ENCODE measurements at regions not wholly inside any gene's neighbourhood (a gene's known extent, or its start where the extent isn't known, plus 50 kb on each side); places are given as distances from the start of the nearest gene placed in this dataset.

GRCh38 chrX:69320116-69320515 lies 154.9 kb upstream of the PJA1 start:
- TF ChIP-seq POLR2AphosphoS5 (IDR thresholded peaks at IDR 0.05) (no peak), CTCF (IDR thresholded peaks at IDR 0.05) (no peak), POLR2A (IDR thresholded peaks at IDR 0.05; ENCODE audit: low read depth) (no peak), EP300 (IDR thresholded peaks at IDR 0.05) (no peak)
- H3K36me3 ChIP-seq, result no peaks in the 10 kb centered on the region
- no peaks in the 10 kb centered on the region for H3K9me3 ChIP-seq
- H3K27me3 ChIP-seq, result peaks cover 0 to 6% (median 0%) of the 10 kb centered on the region in 4 donors
- intact Hi-C loops (cut with DNase I), result no loop called here
- H3K4me3 ChIP-seq, result no peak overlapping the region
- no peaks in the 10 kb centered on the region for H3K4me1 ChIP-seq
- WGBS, result 64% methylated on average over 1 of the region's 1 CpG
- DNase-seq (ENCODE audit: extremely low spot score), result peak; percentile 8
- no peak overlapping the region for H3K27ac ChIP-seq (replicated peaks in 1 of 4)

GRCh38 chrX:69319376-69319775 lies 154.1 kb upstream of the PJA1 start:
- TF ChIP-seq POLR2AphosphoS5 (IDR thresholded peaks at IDR 0.05) (no peak), POLR2A (IDR thresholded peaks at IDR 0.05; ENCODE audit: low read depth) (no peak), CTCF (IDR thresholded peaks at IDR 0.05) (no peak), EP300 (IDR thresholded peaks at IDR 0.05) (no peak)

GRCh38 chrX:69318651-69319340 lies 153.5 kb upstream of the PJA1 start:
- peak; percentile 31 for DNase-seq (ENCODE audit: extremely low spot score)
- TF ChIP-seq CTCF (IDR thresholded peaks at IDR 0.05) (no peak), POLR2A (IDR thresholded peaks at IDR 0.05; ENCODE audit: low read depth) (no peak), POLR2AphosphoS5 (IDR thresholded peaks at IDR 0.05) (no peak), EP300 (IDR thresholded peaks at IDR 0.05) (no peak)
- intact Hi-C loops (cut with DNase I), result no loop called here

More at GRCh38 chrX:69319376-69319775, 154.1 kb upstream of the PJA1 start:
- Histone ChIP-seq H3K9me3 (no peaks in the 10 kb centered on the region), H3K27ac (replicated peaks in 1 of 4) (no peak overlapping the region), H3K4me1 (no peaks in the 10 kb centered on the region), H3K27me3 (peaks cover 0 to 6% (median 0%) of the 10 kb centered on the region in 4 donors), H3K36me3 (no peaks in the 10 kb centered on the region), H3K4me3 (no peak overlapping the region)
- no peak for DNase-seq (ENCODE audit: extremely low spot score)
- intact Hi-C loops (cut with DNase I), result no loop called here
- 86% methylated on average over 7 of the region's 7 CpGs for WGBS

GRCh38 chrX:69317721-69318120 lies 152.5 kb upstream of the PJA1 start:
- 25% methylated on average over 2 of the region's 2 CpGs for WGBS
- no peaks in the 10 kb centered on the region for H3K9me3 ChIP-seq
- H3K27me3 ChIP-seq, result peaks cover 0 to 6% (median 0%) of the 10 kb centered on the region in 4 donors
- intact Hi-C loops (cut with DNase I), result no loop called here
- no peak overlapping the region for H3K27ac ChIP-seq (replicated peaks in 1 of 4)
- peak; percentile 29 for DNase-seq (ENCODE audit: extremely low spot score)
- H3K36me3 ChIP-seq, result no peaks in the 10 kb centered on the region
- TF ChIP-seq EP300 (IDR thresholded peaks at IDR 0.05), result no peak
- TF ChIP-seq POLR2AphosphoS5 (IDR thresholded peaks at IDR 0.05), result no peak
- TF ChIP-seq POLR2A (IDR thresholded peaks at IDR 0.05; ENCODE audit: low read depth), result no peak
- no peak for TF ChIP-seq CTCF (IDR thresholded peaks at IDR 0.05)
- H3K4me3 ChIP-seq, result no peak overlapping the region
- no peaks in the 10 kb centered on the region for H3K4me1 ChIP-seq

More at GRCh38 chrX:69318651-69319340, 153.5 kb upstream of the PJA1 start:
- Histone ChIP-seq H3K36me3 (no peaks in the 10 kb centered on the region), H3K4me1 (no peaks in the 10 kb centered on the region), H3K4me3 (no peak overlapping the region), H3K9me3 (no peaks in the 10 kb centered on the region), H3K27ac (replicated peaks in 1 of 4) (no peak overlapping the region), H3K27me3 (peaks cover 0 to 6% (median 0%) of the 10 kb centered on the region in 4 donors)
- 87% methylated on average over 3 of the region's 5 CpGs for WGBS

Data from esophagus muscularis mucosa (tissue), 4 donors.